NCI-H1694 treated with DMSO at 0.1 percent for 48 hours (cell line): ENCODE measurements at regions not wholly inside any gene's neighbourhood (a gene's known extent, or its start where the extent isn't known, plus 50 kb on each side); places are given as distances from the start of the nearest gene placed in this dataset.
"Not testable (repeated sequence)": the region's sequence is repeated elsewhere in the genome, so short reads cannot be mapped to it uniquely, and the experiment has no call there.

Experiments
- DNase-seq: peaks from one replicate; lab custom pipeline; 2025; lab: John Stamatoyannopoulos, UW

- DNase-seq, result no peak
Observed at GRCh38 chr12:67759829-67760228, 111.3 kb downstream of the DYRK2 start.

GRCh38 chr12:67760586-67761275 lies 112.2 kb downstream of the DYRK2 start:
- no peak for DNase-seq

- no peak for DNase-seq
Observed at GRCh38 chr12:67761566-67761965, 113.0 kb downstream of the DYRK2 start.

- no peak for DNase-seq
Observed at GRCh38 chr12:67764055-67764454, 115.5 kb downstream of the DYRK2 start.

GRCh38 chr12:67764946-67765619 lies 116.5 kb downstream of the DYRK2 start:
- no peak for DNase-seq

- no peak for DNase-seq
Observed at GRCh38 chr12:67765776-67766766, 117.5 kb downstream of the DYRK2 start.

- DNase-seq, result peak; percentile 32
Observed at GRCh38 chr12:67772267-67773169, 124.0 kb downstream of the DYRK2 start.

- no peak for DNase-seq
Observed at GRCh38 chr12:67773896-67774295, 125.4 kb downstream of the DYRK2 start.

- DNase-seq, result no peak
Observed at GRCh38 chr12:67774983-67775587, 126.5 kb downstream of the DYRK2 start.

- no peak for DNase-seq
Observed at GRCh38 chr12:67780580-67781084, 132.1 kb downstream of the DYRK2 start.

GRCh38 chr12:67782573-67782972 lies 134.0 kb downstream of the DYRK2 start:
- no peak for DNase-seq

GRCh38 chr12:67783393-67783792 lies 134.8 kb downstream of the DYRK2 start:
- no peak for DNase-seq

- no peak for DNase-seq
Observed at GRCh38 chr12:67784831-67785230, 136.3 kb downstream of the DYRK2 start.

- no peak for DNase-seq
Observed at GRCh38 chr12:67786086-67786485, 137.5 kb downstream of the DYRK2 start.

- no peak for DNase-seq
Observed at GRCh38 chr12:67788118-67788517, 139.6 kb downstream of the DYRK2 start.

GRCh38 chr12:67789266-67789665 lies 140.7 kb downstream of the DYRK2 start:
- DNase-seq, result no peak

- DNase-seq, result no peak
Observed at GRCh38 chr12:67790660-67791059, 142.1 kb downstream of the DYRK2 start.

- DNase-seq, result not testable (repeated sequence)
Observed at GRCh38 chr12:67791362-67791761, 142.8 kb downstream of the DYRK2 start.

GRCh38 chr12:67792185-67792584 lies 143.6 kb downstream of the DYRK2 start:
- no peak for DNase-seq

- DNase-seq, result no peak
Observed at GRCh38 chr12:67794161-67794560, 145.6 kb downstream of the DYRK2 start.

- DNase-seq, result no peak
Observed at GRCh38 chr12:67795236-67795635, 146.7 kb downstream of the DYRK2 start.
